Activated T-cell treated with anti-CD3 and anti-CD28 coated beads, Interleukin-2, amount 50 U/mL, for 4 hours (primary cell): ENCODE measurements at regions not wholly inside any gene's neighbourhood (a gene's known extent, or its start where the extent isn't known, plus 50 kb on each side); places are given as distances from the start of the nearest gene placed in this dataset.
"Not testable (repeated sequence)": the region's sequence is repeated elsewhere in the genome, so short reads cannot be mapped to it uniquely, and the experiment has no call there.

ENCODE experiments used
- ATAC-seq, 2 donors: fragments of 200-7000 bp; cut with Tn5 transposase; one replicate each; pipeline ENCODE4 v1.10.0; 2021
- DNase-seq: peaks from one replicate; pipeline ENCODE4 v3.0.0-alpha.2; 2020
- H3K27me3 Mint-ChIP-seq: one replicate; pipeline ENCODE4 v1.8.0; 2021; ENCODE audit warnings: low read depth, mixed read lengths
- H3K36me3 Mint-ChIP-seq: one replicate; pipeline ENCODE4 v1.8.0; 2022; ENCODE audit warnings: mixed read lengths; ENCODE audit not compliant: insufficient read depth
- H3K4me1 Mint-ChIP-seq: one replicate; pipeline ENCODE4 v1.8.0; 2021; ENCODE audit warnings: low read depth, mixed read lengths
- H3K4me3 Mint-ChIP-seq: one replicate; pipeline ENCODE4 v1.8.0; 2021; ENCODE audit warnings: mild to moderate bottlenecking, moderate library complexity, mixed read lengths
- H3K9me3 Mint-ChIP-seq: one replicate; pipeline ENCODE4 v1.8.0; 2021; ENCODE audit warnings: mixed read lengths

DNA sequence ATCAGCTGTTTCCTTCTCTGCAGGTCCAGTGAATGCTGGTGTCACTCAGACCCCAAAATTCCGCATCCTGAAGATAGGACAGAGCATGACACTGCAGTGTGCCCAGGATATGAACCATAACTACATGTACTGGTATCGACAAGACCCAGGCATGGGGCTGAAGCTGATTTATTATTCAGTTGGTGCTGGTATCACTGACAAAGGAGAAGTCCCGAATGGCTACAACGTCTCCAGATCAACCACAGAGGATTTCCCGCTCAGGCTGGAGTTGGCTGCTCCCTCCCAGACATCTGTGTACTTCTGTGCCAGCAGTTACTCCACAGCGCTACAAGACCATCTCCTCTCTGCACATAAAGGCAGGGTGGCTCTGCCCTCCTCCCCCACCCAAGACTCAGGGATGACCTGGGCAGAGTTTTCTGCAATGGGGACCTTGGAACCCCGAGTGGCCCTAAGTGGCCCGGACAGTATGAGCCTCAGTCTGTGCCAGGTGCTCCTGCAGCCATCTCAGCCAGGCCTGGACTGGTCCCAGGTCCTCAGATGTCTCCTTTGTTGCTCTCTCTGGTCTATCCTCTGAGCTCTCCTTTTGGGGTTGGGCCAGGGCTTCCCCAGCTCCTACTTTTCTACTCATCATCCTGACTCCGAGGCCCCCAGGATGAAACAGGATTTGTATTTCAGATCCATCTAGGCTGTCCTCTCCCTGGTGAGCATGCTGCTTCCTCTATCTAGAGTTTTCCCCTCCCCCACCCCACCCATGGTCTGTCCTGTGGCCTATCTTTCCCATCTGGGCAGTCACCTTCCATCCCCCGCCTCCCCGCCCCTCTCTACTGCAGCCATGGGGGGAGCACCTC, 212.1 kb upstream of the PRSS58 start:
- Mint-ChIP-seq H3K36me3 (no peaks in the 10 kb centered on the region), H3K27me3 (no peaks in the 10 kb centered on the region), H3K9me3 (no peaks in the 10 kb centered on the region), H3K4me1 (peaks cover 58% of the 10 kb centered on the region), H3K4me3 (peak overlapping the region; percentile 4)
- no peak for DNase-seq
- no peak for ATAC-seq

DNA sequence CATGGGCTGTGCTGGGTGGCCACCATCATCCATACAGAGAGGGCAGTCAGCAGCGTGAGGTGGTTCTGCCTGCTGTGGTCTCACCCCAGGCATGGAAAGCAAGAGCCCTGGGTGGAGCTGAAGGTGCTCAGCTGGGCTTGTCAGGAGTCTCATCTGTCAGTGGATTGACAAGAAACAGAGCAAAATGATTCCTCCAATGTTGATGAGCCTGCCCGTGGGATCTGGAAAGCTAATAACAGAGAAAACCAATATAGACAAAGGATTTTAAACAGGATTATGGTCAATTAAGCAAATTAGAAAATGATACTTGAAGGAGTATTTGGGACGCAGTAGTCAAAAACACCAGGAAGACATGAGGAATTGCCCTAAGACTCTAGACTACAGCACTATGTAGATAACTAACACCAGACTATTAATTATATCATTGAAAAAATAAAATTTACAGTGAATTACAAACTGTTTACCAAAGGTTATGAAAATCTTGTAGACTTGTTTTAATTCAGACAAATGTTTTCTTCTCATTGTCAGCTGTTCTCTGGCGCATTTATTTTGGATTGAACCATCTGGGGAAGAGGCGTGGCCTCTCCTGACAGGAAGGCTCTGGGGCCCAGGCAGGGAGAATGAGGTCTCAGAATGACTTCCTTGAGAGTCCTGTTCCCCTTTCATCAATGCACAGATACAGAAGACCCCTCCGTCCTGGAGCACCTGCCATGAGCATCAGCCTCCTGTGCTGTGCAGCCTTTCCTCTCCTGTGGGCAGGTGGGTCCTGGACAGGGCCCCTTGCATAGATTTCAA, 211.2 kb upstream of the PRSS58 start:
- ATAC-seq (no peak), DNase-seq (no peak)
- no peaks in the 10 kb centered on the region for H3K9me3 Mint-ChIP-seq
- H3K36me3 Mint-ChIP-seq, result no peaks in the 10 kb centered on the region
- peak overlapping the region; percentile 4 for H3K4me3 Mint-ChIP-seq
- no peaks in the 10 kb centered on the region for H3K27me3 Mint-ChIP-seq
- H3K4me1 Mint-ChIP-seq, result peaks cover 53% of the 10 kb centered on the region

DNA sequence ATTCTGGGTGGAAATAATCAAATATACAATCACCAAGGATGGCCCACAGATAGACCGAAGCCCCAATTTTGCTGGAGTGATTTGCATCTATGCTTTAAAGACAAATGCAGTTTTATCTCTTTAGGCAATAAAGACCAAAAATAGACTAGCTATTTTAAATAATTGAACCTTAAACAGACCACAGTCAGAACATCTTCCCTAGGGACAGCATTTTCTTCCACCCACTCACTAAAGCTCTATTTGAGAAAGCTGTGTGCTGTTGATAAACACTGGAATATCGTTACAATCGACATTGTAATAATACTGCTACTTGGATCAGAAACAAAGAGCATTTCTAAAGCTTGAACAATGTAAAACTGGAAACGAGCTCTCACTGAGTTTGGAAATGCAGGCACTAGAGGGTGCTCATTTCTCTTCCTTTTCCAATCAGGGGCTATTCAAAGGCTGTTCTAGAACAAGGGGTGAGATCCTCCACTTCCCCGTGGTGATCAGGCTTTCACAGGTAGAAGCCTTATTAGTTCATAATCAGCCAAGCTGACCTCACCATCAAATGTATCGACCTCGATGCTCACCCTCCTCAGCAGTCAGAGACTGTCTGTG, 209.3 kb upstream of the PRSS58 start:
- DNase-seq, ATAC-seq, H3K36me3 Mint-ChIP-seq, H3K4me3 Mint-ChIP-seq, H3K9me3 Mint-ChIP-seq, H3K27me3 Mint-ChIP-seq: not testable (repeated sequence)
- H3K4me1 Mint-ChIP-seq, result peaks cover 62% of the 10 kb centered on the region

DNA sequence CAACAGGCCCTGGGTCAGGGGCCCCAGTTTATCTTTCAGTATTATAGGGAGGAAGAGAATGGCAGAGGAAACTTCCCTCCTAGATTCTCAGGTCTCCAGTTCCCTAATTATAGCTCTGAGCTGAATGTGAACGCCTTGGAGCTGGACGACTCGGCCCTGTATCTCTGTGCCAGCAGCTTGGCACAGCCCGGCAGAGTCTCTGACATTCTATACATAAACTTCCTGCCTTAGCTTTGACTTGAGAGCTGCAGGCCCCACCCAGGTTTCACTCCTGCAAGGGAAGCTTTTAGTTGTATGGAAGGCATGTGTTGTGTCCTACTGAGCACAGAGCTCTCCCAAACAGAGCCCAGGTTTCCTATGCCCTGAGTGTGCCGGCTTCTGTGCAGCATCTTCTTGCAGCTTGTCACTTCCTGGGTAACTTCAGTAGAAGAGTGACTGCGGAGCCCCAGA, 205.6 kb upstream of the PRSS58 start:
- peak; percentile 56 to 66 for ATAC-seq
- peaks cover 62% of the 10 kb centered on the region for H3K4me1 Mint-ChIP-seq
- no peaks in the 10 kb centered on the region for H3K36me3 Mint-ChIP-seq
- no peaks in the 10 kb centered on the region for H3K27me3 Mint-ChIP-seq
- H3K9me3 Mint-ChIP-seq, result no peaks in the 10 kb centered on the region
- DNase-seq, result no peak
- H3K4me3 Mint-ChIP-seq, result peak overlapping the region; percentile 75

DNA sequence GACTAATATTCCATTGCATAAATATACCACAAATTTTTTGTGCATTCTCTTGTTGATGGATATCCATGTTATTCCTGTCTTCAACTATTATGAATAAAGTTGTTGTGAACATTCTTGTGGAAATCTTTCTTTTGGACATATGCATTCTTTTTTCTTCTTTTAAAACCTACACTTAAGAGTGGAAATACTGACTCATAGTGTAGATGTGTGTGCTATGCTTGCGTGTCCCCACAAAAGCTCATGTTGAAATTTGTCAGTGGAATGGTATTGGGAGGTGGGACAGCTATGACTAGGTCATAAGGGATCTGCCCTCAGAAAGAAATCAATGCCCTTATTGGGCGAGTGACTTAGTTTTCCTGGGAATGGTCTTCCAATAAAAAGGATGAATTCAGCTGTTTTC, 203.6 kb upstream of the PRSS58 start:
- H3K4me1 Mint-ChIP-seq, result peaks cover 56% of the 10 kb centered on the region
- no peak for DNase-seq
- no peaks in the 10 kb centered on the region for H3K9me3 Mint-ChIP-seq
- no peaks in the 10 kb centered on the region for H3K36me3 Mint-ChIP-seq
- H3K4me3 Mint-ChIP-seq, result no peak overlapping the region
- no peak for ATAC-seq
- H3K27me3 Mint-ChIP-seq, result no peaks in the 10 kb centered on the region

DNA sequence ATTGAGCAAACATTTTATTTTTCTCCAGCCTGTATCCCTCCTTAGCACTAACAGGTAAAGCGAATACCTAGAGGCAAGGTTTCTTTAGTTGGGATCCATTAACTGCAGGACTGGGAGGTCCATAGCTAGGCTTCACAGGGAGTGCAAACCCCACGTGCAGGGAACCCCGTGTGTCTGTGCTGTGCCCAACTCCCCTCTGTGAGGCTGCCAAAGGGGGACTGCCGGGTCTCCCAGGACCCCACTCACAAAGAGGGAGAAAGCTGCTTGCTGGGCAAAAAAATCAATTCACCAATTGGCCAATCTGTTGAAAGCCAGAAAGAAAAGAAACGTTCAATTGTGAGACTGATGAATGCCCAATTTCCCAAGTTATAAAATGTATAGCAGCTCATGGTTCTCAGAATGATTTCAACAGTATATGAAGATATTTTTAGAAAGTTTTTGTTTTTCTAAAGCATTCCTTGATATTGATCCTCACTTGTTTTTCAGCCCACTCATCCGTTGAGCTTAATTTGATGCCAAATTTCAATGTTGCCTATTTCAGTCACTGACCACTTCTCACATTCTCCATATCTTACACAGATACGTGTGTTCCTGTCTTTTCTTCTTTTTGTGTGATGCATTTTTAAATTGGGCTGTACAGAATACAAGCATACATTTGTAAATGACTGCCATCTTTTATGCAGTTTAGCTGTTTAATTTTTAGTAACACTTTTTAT, 202.7 kb upstream of the PRSS58 start:
- no peak for DNase-seq
- Mint-ChIP-seq H3K27me3 (no peaks in the 10 kb centered on the region), H3K4me1 (peaks cover 57% of the 10 kb centered on the region)

DNA sequence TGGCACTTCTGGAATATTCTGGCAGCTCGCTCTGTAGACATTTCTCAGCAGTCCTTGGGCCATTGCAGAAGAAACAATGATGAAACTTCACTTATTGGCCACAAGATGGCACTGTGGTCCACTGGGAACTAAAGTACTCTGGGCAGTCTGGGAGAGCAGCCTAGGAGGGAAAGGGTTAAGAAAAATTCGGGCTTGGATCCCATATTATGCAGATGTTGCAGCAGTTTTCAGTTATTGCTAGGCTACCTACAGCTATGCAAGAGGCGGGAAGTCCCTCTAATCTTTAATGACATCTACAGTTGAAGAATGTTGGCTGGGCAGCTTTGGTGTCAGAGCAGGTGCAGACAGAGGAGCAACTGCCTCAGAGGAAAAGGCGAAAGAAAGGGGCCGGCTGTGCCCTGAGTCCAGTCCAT, 201.7 kb upstream of the PRSS58 start:
- Mint-ChIP-seq H3K27me3 (no peaks in the 10 kb centered on the region), H3K9me3 (no peaks in the 10 kb centered on the region), H3K4me3 (no peak overlapping the region), H3K36me3 (no peaks in the 10 kb centered on the region), H3K4me1 (peaks cover 64% of the 10 kb centered on the region)
- peak; percentile 59 to 74 for ATAC-seq
- DNase-seq, result no peak

More for the DNA sequence above, 202.7 kb upstream of the PRSS58 start:
- Mint-ChIP-seq H3K36me3 (no peaks in the 10 kb centered on the region), H3K4me3 (no peak overlapping the region), H3K9me3 (no peaks in the 10 kb centered on the region)
- ATAC-seq, result no peak

DNA sequence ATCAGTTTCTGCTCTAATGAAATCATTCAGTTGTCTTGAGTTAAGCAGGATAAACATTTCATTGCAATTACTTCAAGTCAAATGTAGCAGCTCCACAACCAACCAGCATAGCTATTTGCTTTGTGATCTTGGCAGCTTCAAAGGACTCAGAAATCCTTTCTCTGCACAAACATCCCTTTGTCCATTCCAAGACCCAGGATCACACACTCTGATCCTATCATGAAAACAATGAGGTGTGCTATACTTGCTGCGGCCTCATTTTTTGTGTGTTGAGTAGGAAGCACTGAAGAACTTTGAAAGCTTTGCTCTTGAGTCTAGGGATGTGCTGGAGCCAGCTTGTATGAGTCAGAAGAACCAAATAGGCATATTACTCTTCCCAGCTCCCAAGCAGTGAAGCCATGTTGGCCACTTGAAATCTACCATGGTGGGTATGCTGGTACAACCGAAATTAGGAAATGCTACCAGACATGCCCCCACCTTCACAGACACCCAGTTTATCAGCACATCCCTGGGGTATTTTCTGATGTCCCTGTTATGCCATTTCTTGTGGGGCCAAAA, 199.4 kb upstream of the PRSS58 start:
- Mint-ChIP-seq H3K27me3 (no peaks in the 10 kb centered on the region), H3K4me1 (peaks cover 48% of the 10 kb centered on the region), H3K36me3 (no peaks in the 10 kb centered on the region), H3K9me3 (no peaks in the 10 kb centered on the region), H3K4me3 (no peak overlapping the region)
- no peak for DNase-seq
- ATAC-seq, result no peak

DNA sequence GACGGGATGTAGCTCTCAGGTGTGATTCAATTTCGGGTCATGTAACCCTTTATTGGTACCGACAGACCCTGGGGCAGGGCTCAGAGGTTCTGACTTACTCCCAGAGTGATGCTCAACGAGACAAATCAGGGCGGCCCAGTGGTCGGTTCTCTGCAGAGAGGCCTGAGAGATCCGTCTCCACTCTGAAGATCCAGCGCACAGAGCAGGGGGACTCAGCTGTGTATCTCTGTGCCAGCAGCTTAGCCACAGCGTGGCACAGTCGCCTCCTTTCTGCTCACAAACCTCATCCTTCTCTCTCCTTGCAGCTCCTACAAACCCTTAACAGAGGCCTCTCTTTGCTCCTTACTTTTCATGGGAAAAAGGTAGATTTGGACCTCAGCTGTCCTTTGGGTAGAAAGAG, 197.5 kb upstream of the PRSS58 start:
- no peak for DNase-seq
- no peaks in the 10 kb centered on the region for H3K9me3 Mint-ChIP-seq
- ATAC-seq, result no peak
- H3K4me3 Mint-ChIP-seq, result peak overlapping the region; percentile 65
- H3K27me3 Mint-ChIP-seq, result no peaks in the 10 kb centered on the region
- H3K36me3 Mint-ChIP-seq, result no peaks in the 10 kb centered on the region
- peaks cover 41% of the 10 kb centered on the region for H3K4me1 Mint-ChIP-seq

DNA sequence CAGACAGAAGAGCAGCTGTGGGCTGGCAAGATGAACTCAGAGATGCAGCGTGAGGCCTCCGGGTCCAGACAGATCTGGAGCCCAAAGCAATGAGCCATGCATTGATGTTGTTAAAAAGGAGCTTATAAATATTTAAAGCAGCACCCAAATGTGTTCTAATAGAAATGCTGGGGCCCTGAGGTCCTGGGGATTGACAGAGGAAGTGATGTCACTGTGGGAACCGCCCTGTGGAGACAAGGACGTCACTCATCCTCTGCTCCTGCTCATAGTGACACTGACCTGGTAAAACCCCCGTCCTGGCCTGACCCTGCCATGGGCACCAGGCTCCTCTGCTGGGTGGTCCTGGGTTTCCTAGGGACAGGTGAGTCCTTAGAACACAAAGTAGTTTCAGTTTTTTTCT, 197.0 kb upstream of the PRSS58 start:
- Mint-ChIP-seq H3K9me3 (no peaks in the 10 kb centered on the region), H3K4me3 (peak overlapping the region; percentile 65), H3K4me1 (peaks cover 39% of the 10 kb centered on the region), H3K27me3 (no peaks in the 10 kb centered on the region), H3K36me3 (no peaks in the 10 kb centered on the region)
- ATAC-seq (peak in 1 of 2 donors; percentile 27), DNase-seq (no peak)

DNA sequence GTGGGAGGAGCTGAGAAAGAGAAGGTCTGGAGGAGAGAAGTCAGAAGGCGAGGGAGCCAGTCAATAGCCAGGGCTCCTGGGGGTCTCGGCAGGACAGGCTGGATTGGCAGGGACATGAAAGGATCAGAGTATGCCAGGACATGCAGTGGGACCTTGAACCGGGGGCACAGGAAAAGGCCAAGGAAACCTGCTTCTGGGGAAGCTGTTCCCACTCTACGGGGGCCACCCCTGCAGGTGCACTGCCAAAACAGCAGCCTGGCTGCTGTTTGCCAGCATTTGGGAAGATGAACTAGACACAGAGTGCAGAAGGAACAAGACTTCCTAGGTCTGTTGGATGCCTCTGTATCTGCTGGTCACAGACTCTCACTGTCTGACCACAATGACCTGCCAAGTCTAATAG, 194.9 kb upstream of the PRSS58 start:
- ATAC-seq (no peak), DNase-seq (no peak)
- H3K4me1 Mint-ChIP-seq, result peaks cover 24% of the 10 kb centered on the region
- H3K9me3 Mint-ChIP-seq, result no peaks in the 10 kb centered on the region
- H3K4me3 Mint-ChIP-seq, result no peak overlapping the region
- peaks cover 3% of the 10 kb centered on the region for H3K27me3 Mint-ChIP-seq
- no peaks in the 10 kb centered on the region for H3K36me3 Mint-ChIP-seq

DNA sequence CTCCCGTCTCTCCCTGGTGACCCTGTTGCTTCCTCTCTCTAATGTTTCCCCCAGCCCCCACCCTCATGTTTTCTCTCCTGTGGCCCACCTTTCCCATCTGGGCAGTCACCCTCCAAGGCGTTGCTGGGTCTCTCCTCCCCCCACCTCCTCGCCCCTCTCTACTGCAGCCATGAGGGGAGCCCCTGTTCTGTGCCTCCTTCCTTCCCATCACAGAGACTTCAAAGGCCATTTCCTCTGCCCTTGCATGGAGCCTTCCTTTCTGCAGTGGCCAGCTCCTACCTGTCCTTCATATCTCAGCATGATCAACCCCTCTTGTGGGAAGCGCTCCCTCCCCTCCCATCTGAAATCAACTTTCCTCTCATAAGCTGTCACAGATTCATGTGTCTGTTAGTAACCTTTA, 194.0 kb upstream of the PRSS58 start:
- ATAC-seq, result no peak
- H3K27me3 Mint-ChIP-seq, result peaks cover 3% of the 10 kb centered on the region
- no peaks in the 10 kb centered on the region for H3K9me3 Mint-ChIP-seq
- no peaks in the 10 kb centered on the region for H3K36me3 Mint-ChIP-seq
- DNase-seq, result no peak
- H3K4me3 Mint-ChIP-seq, result no peak overlapping the region
- H3K4me1 Mint-ChIP-seq, result peaks cover 23% of the 10 kb centered on the region

DNA sequence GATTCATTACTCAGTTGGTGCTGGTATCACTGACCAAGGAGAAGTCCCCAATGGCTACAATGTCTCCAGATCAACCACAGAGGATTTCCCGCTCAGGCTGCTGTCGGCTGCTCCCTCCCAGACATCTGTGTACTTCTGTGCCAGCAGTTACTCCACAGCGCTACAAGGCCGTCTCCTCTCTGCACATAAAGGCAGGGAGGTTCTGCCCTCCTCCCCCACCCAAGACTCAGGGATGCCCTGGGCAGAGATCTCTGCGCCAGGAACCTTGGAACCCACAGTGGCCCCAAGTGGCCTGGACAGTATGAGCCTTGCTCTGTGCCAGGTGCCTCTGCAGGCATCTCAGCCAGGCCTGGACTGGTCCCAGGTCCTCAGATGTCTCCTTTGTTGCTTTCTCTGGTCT, 193.4 kb upstream of the PRSS58 start:
- peak overlapping the region; percentile 35 for H3K4me3 Mint-ChIP-seq

DNA sequence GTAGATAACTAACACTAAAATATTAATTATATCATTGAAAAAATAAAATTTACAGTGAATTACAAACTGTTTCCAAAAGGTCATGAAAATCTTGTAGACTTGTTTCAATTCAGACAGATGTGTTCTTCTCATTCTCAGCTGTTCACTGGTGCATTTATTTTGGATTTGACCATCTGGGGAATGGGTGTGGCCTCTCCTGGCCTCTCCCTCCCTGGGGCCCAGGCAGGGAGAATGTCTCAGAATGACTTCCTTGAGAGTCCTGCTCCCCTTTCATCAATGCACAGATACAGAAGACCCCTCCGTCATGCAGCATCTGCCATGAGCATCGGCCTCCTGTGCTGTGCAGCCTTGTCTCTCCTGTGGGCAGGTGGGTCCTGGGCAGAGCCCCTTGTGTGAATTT, 192.8 kb upstream of the PRSS58 start:
- H3K4me3 Mint-ChIP-seq, result peak overlapping the region; percentile 35
- DNase-seq, result no peak
- H3K27me3 Mint-ChIP-seq, result peaks cover 3% of the 10 kb centered on the region
- peaks cover 20% of the 10 kb centered on the region for H3K4me1 Mint-ChIP-seq
- no peaks in the 10 kb centered on the region for H3K9me3 Mint-ChIP-seq
- peak in 1 of 2 donors; percentile 18 for ATAC-seq
- H3K36me3 Mint-ChIP-seq, result no peaks in the 10 kb centered on the region

More for the DNA sequence above, 193.4 kb upstream of the PRSS58 start:
- Mint-ChIP-seq H3K36me3 (no peaks in the 10 kb centered on the region), H3K9me3 (no peaks in the 10 kb centered on the region), H3K27me3 (peaks cover 3% of the 10 kb centered on the region), H3K4me1 (peaks cover 21% of the 10 kb centered on the region)
- ATAC-seq (no peak), DNase-seq (no peak)
